RWPE1 (cell line): ENCODE measurements at regions not wholly inside any gene's neighbourhood (a gene's known extent, or its start where the extent isn't known, plus 50 kb on each side); places are given as distances from the start of the nearest gene placed in this dataset.
"Not testable (repeated sequence)": the region's sequence is repeated elsewhere in the genome, so short reads cannot be mapped to it uniquely, and the experiment has no call there.

Source experiments
- CTCF ChIA-PET: fragments of 350-600 bp; sonication (Branson Sonifier 250); formaldehyde crosslinking; extraction: SDS; loops from one replicate; lab custom pipeline; 2021; lab: Yijun Ruan, JAX
- POLR2A ChIA-PET: fragments of 400-600 bp; formaldehyde crosslinking; extraction: SDS; loops from one replicate; lab custom pipeline; 2020; ENCODE audit warnings: antibody characterized with exemption; ENCODE audit not compliant: low non-redundant PET; lab: Yijun Ruan, JAX
- DNase-seq: peaks from one replicate; pipeline ENCODE4 v3.0.0; 2012; ENCODE audit warnings: low spot score
- H3K27ac ChIP-seq: fragments of 450-650 bp; 2 replicates; pipeline ENCODE4 v1.5.1; 2017
- CTCF ChIP-seq: fragments of 450-650 bp; conservative IDR thresholded peaks from 2 replicates; pipeline ENCODE4 v1.5.1; 2017; ENCODE audit warnings: low read depth, mild to moderate bottlenecking

- TF ChIP-seq CTCF: no peak
- POLR2A ChIA-PET: no interaction called here
- H3K27ac ChIP-seq: no peak overlapping the region
- CTCF ChIA-PET: no interaction called here
- DNase-seq: no peak
These were observed 63.2 kb upstream of the UGT2B7 start for GRCh38 chr4:69032847-69033638.

GRCh38 chr4:69034315-69034740 lies 61.9 kb upstream of the UGT2B7 start:
- H3K27ac ChIP-seq, DNase-seq, CTCF ChIA-PET, POLR2A ChIA-PET: not testable (repeated sequence)

GRCh38 chr4:69038582-69038981 lies 57.7 kb upstream of the UGT2B7 start:
- TF ChIP-seq CTCF: no peak
- POLR2A ChIA-PET: no interaction called here
- DNase-seq: no peak
- CTCF ChIA-PET: interaction anchor here (1.0 kb wide), 1 partner anchor 386 kb away, joined by 3 read pairs; no protein-coding TSS in a partner anchor
- H3K27ac ChIP-seq: no peak overlapping the region

- no peak for TF ChIP-seq CTCF
- no peak for DNase-seq
- ChIA-PET POLR2A (no interaction called here), CTCF (interaction anchor here (1.0 kb wide), 1 partner anchor 387 kb away, joined by 3 read pairs; no protein-coding TSS in a partner anchor)
- no peak overlapping the region for H3K27ac ChIP-seq
These were observed 57.2 kb upstream of the UGT2B7 start for GRCh38 chr4:69039071-69039470.

GRCh38 chr4:69044247-69044646 lies 52.0 kb upstream of the UGT2B7 start:
- no peak for DNase-seq
- ChIA-PET CTCF (interaction anchor here (0.8 kb wide), 1 partner anchor 13 kb away, joined by 4 read pairs; no protein-coding TSS in a partner anchor), POLR2A (interaction anchor here (0.6 kb wide), 1 partner anchor 53 kb away, joined by 3 read pairs; no protein-coding TSS in a partner anchor)
- no peak overlapping the region for H3K27ac ChIP-seq
- TF ChIP-seq CTCF: no peak
